GM10266 (cell line): ENCODE measurements at regions not wholly inside any gene's neighbourhood (a gene's known extent, or its start where the extent isn't known, plus 50 kb on each side); places are given as distances from the start of the nearest gene placed in this dataset.

Experiments
- DNase-seq: peaks from one replicate; pipeline ENCODE4 v3.0.0; 2012; ENCODE audit errors: extremely low spot score
- CTCF ChIP-seq: IDR thresholded peaks from 2 replicates; pipeline ENCODE4 v1.5.1; 2012; ENCODE audit warnings: mild to moderate bottlenecking, low read depth; ENCODE audit not compliant: control insufficient read depth, insufficient read depth; ENCODE audit errors: missing control alignments

- no peak for TF ChIP-seq CTCF
- no peak for DNase-seq
Observed at GRCh38 chr4:119725011-119725410, 96.4 kb upstream of the PDE5A start.

- no peak for DNase-seq
- no peak for TF ChIP-seq CTCF
Observed at GRCh38 chr4:119722670-119723069, 94.1 kb upstream of the PDE5A start.

GRCh38 chr4:119721878-119722277 lies 93.3 kb upstream of the PDE5A start:
- no peak for TF ChIP-seq CTCF
- no peak for DNase-seq

- TF ChIP-seq CTCF: no peak
- no peak for DNase-seq
Observed at GRCh38 chr4:119715490-119716445, 87.2 kb upstream of the PDE5A start.

- no peak for DNase-seq
Observed at GRCh38 chr4:119709418-119709817, 80.8 kb upstream of the PDE5A start.

GRCh38 chr4:119707336-119707735 lies 78.7 kb upstream of the PDE5A start:
- DNase-seq: no peak
- TF ChIP-seq CTCF: no peak

More at GRCh38 chr4:119709418-119709817, 80.8 kb upstream of the PDE5A start:
- TF ChIP-seq CTCF: no peak

GRCh38 chr4:119706804-119707203 lies 78.2 kb upstream of the PDE5A start:
- no peak for TF ChIP-seq CTCF
- no peak for DNase-seq
